ENCODE measurements at regions not wholly inside any gene's neighbourhood (a gene's known extent, or its start where the extent isn't known, plus 50 kb on each side); places are given as distances from the start of the nearest gene placed in this dataset.

- no peaks in the 10 kb centered on the region for H3F3A ChIP-seq (ENCODE audit: low read length, unreplicated experiment)
- ChIA-PET CTCF (no interaction called here), POLR2A (ENCODE audit: unreplicated experiment) (interaction anchor here (0.6 kb wide), 1 partner anchor 1163 kb away, joined by 3 read pairs; no protein-coding TSS in a partner anchor)
- H2AFZ ChIP-seq (ENCODE audit: low read length) = no peak overlapping the region
- no peaks in the 10 kb centered on the region for H3K36me3 ChIP-seq (ENCODE audit: low read depth, low read length)
- no TSS peak for BruUV-seq (replicated peaks)
- H3K4me3 ChIP-seq (ENCODE audit: low read length) = no peak overlapping the region
- no peaks in the 10 kb centered on the region for H3K9me3 ChIP-seq (ENCODE audit: low read length)
- peak overlapping the region; percentile 51 for H3K27ac ChIP-seq (ENCODE audit: low read length)
- H3K4me2 ChIP-seq (ENCODE audit: low read length) = peak overlapping the region; percentile 55
- H3K79me2 ChIP-seq (ENCODE audit: low read length) = no peaks in the 10 kb centered on the region
- H3K27me3 ChIP-seq (ENCODE audit: low read length) = no peaks in the 10 kb centered on the region
- no peaks in the 10 kb centered on the region for H3K9me2 ChIP-seq (replicated peaks; ENCODE audit: low read length)
- H3K9ac ChIP-seq (ENCODE audit: low read length) = no peak overlapping the region
- TF ChIP-seq, protein P1, sequence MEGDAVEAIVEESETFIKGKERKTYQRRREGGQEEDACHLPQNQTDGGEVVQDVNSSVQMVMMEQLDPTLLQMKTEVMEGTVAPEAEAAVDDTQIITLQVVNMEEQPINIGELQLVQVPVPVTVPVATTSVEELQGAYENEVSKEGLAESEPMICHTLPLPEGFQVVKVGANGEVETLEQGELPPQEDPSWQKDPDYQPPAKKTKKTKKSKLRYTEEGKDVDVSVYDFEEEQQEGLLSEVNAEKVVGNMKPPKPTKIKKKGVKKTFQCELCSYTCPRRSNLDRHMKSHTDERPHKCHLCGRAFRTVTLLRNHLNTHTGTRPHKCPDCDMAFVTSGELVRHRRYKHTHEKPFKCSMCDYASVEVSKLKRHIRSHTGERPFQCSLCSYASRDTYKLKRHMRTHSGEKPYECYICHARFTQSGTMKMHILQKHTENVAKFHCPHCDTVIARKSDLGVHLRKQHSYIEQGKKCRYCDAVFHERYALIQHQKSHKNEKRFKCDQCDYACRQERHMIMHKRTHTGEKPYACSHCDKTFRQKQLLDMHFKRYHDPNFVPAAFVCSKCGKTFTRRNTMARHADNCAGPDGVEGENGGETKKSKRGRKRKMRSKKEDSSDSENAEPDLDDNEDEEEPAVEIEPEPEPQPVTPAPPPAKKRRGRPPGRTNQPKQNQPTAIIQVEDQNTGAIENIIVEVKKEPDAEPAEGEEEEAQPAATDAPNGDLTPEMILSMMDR (conservative IDR thresholded peaks at IDR 0.05; ENCODE audit: low read depth, low read length) = no peak
- TF ChIP-seq EZH2phosphoT487 (IDR thresholded peaks at IDR 0.05; ENCODE audit: borderline replicate concordance, low read length) (no peak), EZH2 (IDR thresholded peaks at IDR 0.05; ENCODE audit: low read length, unreplicated experiment) (no peak)
- peaks cover 32% of the 10 kb centered on the region for H3K4me1 ChIP-seq (ENCODE audit: insufficient read depth, low read length)
- DNase-seq (peak; percentile 52), ATAC-seq (no peak)
- H4K20me1 ChIP-seq (ENCODE audit: low read length) = no peaks in the 10 kb centered on the region
- intact Hi-C loops (cut with micrococcal nuclease) = no loop called here
Measured at GRCh38 chr7:132030086-132030568, 473.7 kb upstream of the PODXL start.

DNA sequence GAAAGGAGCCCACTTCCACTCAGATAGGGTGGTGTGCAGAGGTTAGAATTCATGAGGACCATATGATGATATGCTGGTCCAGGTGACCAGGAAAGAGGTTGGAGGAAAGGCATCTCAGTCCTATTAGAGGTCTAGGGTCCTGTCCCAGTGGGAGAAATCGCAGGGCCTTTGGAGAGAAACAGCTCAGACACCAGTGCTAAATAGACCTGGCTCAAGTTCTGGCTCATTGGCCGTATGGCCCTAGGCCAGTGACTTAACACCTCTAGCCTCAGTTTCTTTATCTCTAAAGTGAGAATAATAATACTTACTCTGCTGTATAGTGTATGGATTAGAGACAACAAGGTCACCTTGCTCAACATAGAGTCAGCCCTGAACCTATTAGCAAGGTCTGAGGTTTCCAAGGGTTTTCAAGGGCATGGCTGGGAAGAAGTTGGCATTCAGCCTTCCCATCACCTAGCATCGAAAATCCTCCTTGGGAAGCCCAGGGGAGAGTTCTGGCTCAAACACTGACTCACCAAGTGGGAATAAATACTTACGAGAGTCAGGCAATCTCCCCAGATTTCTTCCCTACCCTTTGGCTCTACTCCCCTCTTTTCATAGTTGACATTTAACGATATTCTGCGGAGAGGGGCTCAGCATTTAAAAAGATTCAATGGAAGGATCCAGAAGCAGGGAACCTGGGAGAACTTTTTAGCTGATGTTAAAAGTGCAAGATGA lies 473.1 kb upstream of the PODXL start:
- Histone ChIP-seq H3K9me3 (ENCODE audit: low read length) (no peaks in the 10 kb centered on the region), H3K9me2 (replicated peaks; ENCODE audit: low read length) (no peaks in the 10 kb centered on the region), H3K9ac (ENCODE audit: low read length) (no peak overlapping the region), H3K4me1 (ENCODE audit: insufficient read depth, low read length) (peaks cover 32% of the 10 kb centered on the region), H3K36me3 (ENCODE audit: low read depth, low read length) (no peaks in the 10 kb centered on the region), H3K4me3 (ENCODE audit: low read length) (no peak overlapping the region), H3K27me3 (ENCODE audit: low read length) (peaks cover 5% of the 10 kb centered on the region; the same call in 1 of the 2 replicates), H3K27ac (ENCODE audit: low read length) (peak overlapping the region; percentile 51), H4K20me1 (ENCODE audit: low read length) (no peaks in the 10 kb centered on the region), H3F3A (ENCODE audit: low read length, unreplicated experiment) (no peaks in the 10 kb centered on the region), H3K4me2 (ENCODE audit: low read length) (peak overlapping the region; percentile 55), H3K79me2 (ENCODE audit: low read length) (no peaks in the 10 kb centered on the region), H2AFZ (ENCODE audit: low read length) (no peak overlapping the region)
- POLR2A ChIA-PET (ENCODE audit: unreplicated experiment) = no interaction called here
- BruUV-seq (replicated peaks) = no TSS peak
- TF ChIP-seq EZH2 (IDR thresholded peaks at IDR 0.05; ENCODE audit: low read length, unreplicated experiment) = no peak
- no peak for TF ChIP-seq EZH2phosphoT487 (IDR thresholded peaks at IDR 0.05; ENCODE audit: borderline replicate concordance, low read length)
- TF ChIP-seq, protein P1 (conservative IDR thresholded peaks at IDR 0.05; ENCODE audit: low read depth, low read length) = no peak
- ATAC-seq (no peak), DNase-seq (peak; percentile 39)
- CTCF ChIA-PET = no interaction called here
- intact Hi-C loops (cut with micrococcal nuclease) = no loop called here
